ENCODE measurements at regions not wholly inside any gene's neighbourhood (a gene's known extent, or its start where the extent isn't known, plus 50 kb on each side); places are given as distances from the start of the nearest gene placed in this dataset.

GRCh38 chr10:121323443-121323842, 274.8 kb downstream of the FGFR2 start:
- H3K79me2 ChIP-seq (ENCODE audit: insufficient read depth, low read length): no peaks in the 10 kb centered on the region
- no peaks in the 10 kb centered on the region for H4K20me1 ChIP-seq (ENCODE audit: insufficient read depth, low read length)
- H3K36me3 ChIP-seq (ENCODE audit: insufficient read depth, low read length): no peaks in the 10 kb centered on the region
- H3K9me3 ChIP-seq (ENCODE audit: low read length): no peaks in the 10 kb centered on the region
- H3K4me1 ChIP-seq (ENCODE audit: insufficient read depth, low read length, severe bottlenecking): no peaks in the 10 kb centered on the region
- no peaks in the 10 kb centered on the region for H3K9me2 ChIP-seq (ENCODE audit: low read depth, low read length)
- H3K9ac ChIP-seq (ENCODE audit: low read length): no peak overlapping the region
- no peak overlapping the region for H3K27ac ChIP-seq (ENCODE audit: low read depth, low read length, poor library complexity, severe bottlenecking)
- no peak overlapping the region for H2AFZ ChIP-seq (ENCODE audit: low read length)
- TF ChIP-seq, protein P1, sequence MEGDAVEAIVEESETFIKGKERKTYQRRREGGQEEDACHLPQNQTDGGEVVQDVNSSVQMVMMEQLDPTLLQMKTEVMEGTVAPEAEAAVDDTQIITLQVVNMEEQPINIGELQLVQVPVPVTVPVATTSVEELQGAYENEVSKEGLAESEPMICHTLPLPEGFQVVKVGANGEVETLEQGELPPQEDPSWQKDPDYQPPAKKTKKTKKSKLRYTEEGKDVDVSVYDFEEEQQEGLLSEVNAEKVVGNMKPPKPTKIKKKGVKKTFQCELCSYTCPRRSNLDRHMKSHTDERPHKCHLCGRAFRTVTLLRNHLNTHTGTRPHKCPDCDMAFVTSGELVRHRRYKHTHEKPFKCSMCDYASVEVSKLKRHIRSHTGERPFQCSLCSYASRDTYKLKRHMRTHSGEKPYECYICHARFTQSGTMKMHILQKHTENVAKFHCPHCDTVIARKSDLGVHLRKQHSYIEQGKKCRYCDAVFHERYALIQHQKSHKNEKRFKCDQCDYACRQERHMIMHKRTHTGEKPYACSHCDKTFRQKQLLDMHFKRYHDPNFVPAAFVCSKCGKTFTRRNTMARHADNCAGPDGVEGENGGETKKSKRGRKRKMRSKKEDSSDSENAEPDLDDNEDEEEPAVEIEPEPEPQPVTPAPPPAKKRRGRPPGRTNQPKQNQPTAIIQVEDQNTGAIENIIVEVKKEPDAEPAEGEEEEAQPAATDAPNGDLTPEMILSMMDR (IDR thresholded peaks at IDR 0.05; ENCODE audit: low read length): no peak
- TF ChIP-seq EZH2 (IDR thresholded peaks at IDR 0.05; ENCODE audit: borderline replicate concordance, low read length): no peak
- H3K27me3 ChIP-seq (ENCODE audit: insufficient read depth, low read length): no peaks in the 10 kb centered on the region
- no peak overlapping the region for H3K4me3 ChIP-seq (ENCODE audit: low read depth, low read length, poor library complexity, severe bottlenecking)
- H3K4me2 ChIP-seq (ENCODE audit: low read length): no peak overlapping the region
- H3F3A ChIP-seq (ENCODE audit: insufficient read depth, low read length): no peaks in the 10 kb centered on the region

GRCh38 chr10:121324678-121325213, 273.5 kb downstream of the FGFR2 start:
- TF ChIP-seq, protein P1 (IDR thresholded peaks at IDR 0.05; ENCODE audit: low read length): no peak
- TF ChIP-seq EZH2 (IDR thresholded peaks at IDR 0.05; ENCODE audit: borderline replicate concordance, low read length): no peak
- Histone ChIP-seq H4K20me1 (ENCODE audit: insufficient read depth, low read length) (no peaks in the 10 kb centered on the region), H3K4me2 (ENCODE audit: low read length) (no peak overlapping the region), H3K9me2 (ENCODE audit: low read depth, low read length) (no peaks in the 10 kb centered on the region), H3F3A (ENCODE audit: insufficient read depth, low read length) (no peaks in the 10 kb centered on the region), H3K4me1 (ENCODE audit: insufficient read depth, low read length, severe bottlenecking) (no peaks in the 10 kb centered on the region), H3K27ac (ENCODE audit: low read depth, low read length, poor library complexity, severe bottlenecking) (no peak overlapping the region), H2AFZ (ENCODE audit: low read length) (no peak overlapping the region), H3K4me3 (ENCODE audit: low read depth, low read length, poor library complexity, severe bottlenecking) (no peak overlapping the region), H3K9ac (ENCODE audit: low read length) (no peak overlapping the region), H3K27me3 (ENCODE audit: insufficient read depth, low read length) (no peaks in the 10 kb centered on the region), H3K79me2 (ENCODE audit: insufficient read depth, low read length) (no peaks in the 10 kb centered on the region), H3K9me3 (ENCODE audit: low read length) (no peaks in the 10 kb centered on the region), H3K36me3 (ENCODE audit: insufficient read depth, low read length) (no peaks in the 10 kb centered on the region)

DNA sequence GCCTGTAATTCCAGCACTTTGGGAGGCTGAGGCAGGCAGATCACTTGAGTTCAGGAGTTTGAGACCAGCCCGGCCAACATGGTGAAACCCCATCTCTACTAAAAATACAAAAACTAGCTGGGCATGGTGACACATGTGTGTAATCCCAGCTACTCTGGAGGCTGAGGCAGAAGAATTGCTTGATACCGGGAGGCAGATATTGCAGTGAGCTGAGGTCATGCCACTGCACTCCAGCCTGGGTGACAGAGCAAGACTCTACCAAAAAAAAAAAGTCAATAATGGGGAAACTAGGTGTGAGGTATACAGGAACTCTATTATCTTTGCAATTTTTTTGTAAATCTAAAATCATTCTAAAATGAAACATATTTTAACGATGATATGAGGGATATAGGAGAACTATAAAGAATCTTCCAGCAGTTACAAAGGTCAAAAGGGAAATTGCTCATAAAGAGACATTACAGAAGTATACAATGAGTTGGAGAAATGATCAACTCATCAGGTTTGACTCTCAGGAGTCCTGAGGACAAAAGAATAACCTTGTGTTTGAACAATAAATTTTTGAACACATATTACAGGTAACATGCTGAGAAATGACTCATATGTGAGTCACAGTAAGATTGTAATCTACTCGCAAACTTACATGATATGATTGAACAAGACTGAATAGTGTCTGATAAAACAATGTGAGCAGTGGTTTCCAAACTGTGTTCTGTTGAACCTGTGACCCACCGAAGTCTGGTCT, 272.6 kb downstream of the FGFR2 start:
- TF ChIP-seq, protein P1 (IDR thresholded peaks at IDR 0.05; ENCODE audit: low read length): no peak
- TF ChIP-seq EZH2 (IDR thresholded peaks at IDR 0.05; ENCODE audit: borderline replicate concordance, low read length): no peak
- H3K4me1 ChIP-seq (ENCODE audit: insufficient read depth, low read length, severe bottlenecking): no peaks in the 10 kb centered on the region
- H3F3A ChIP-seq (ENCODE audit: insufficient read depth, low read length): no peaks in the 10 kb centered on the region
- no peaks in the 10 kb centered on the region for H3K9me2 ChIP-seq (ENCODE audit: low read depth, low read length)
- no peaks in the 10 kb centered on the region for H3K36me3 ChIP-seq (ENCODE audit: insufficient read depth, low read length)
- no peak overlapping the region for H3K4me3 ChIP-seq (ENCODE audit: low read depth, low read length, poor library complexity, severe bottlenecking)
- no peaks in the 10 kb centered on the region for H4K20me1 ChIP-seq (ENCODE audit: insufficient read depth, low read length)
- H3K27ac ChIP-seq (ENCODE audit: low read depth, low read length, poor library complexity, severe bottlenecking): no peak overlapping the region
- H3K27me3 ChIP-seq (ENCODE audit: insufficient read depth, low read length): no peaks in the 10 kb centered on the region
- H3K79me2 ChIP-seq (ENCODE audit: insufficient read depth, low read length): no peaks in the 10 kb centered on the region
- H3K9ac ChIP-seq (ENCODE audit: low read length): no peak overlapping the region
- no peak overlapping the region for H3K4me2 ChIP-seq (ENCODE audit: low read length)
- H2AFZ ChIP-seq (ENCODE audit: low read length): no peak overlapping the region
- H3K9me3 ChIP-seq (ENCODE audit: low read length): no peaks in the 10 kb centered on the region
